ENCODE measurements at regions not wholly inside any gene's neighbourhood (a gene's known extent, or its start where the extent isn't known, plus 50 kb on each side); places are given as distances from the start of the nearest gene placed in this dataset.

DNA sequence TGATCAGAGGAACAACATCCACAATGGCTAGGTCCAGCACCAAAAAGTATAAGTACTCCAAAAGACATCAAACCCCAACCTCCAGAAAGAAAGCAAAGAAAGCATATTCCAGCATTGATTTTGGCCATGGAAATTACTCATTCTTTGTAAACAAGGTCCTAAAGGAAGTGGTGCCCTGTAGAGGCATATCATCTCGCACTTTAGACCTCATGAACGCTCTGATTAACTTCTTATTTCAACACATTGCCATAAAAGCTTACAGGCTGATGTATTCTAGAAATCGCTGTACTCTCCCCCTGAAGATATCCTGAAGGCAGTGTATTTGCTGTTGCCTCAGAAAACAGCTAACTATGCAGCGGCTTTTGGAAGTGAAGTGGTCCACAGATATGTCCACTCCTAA lies 82.7 kb upstream of the TNPO1 start:
- TF ChIP-seq, protein P1, sequence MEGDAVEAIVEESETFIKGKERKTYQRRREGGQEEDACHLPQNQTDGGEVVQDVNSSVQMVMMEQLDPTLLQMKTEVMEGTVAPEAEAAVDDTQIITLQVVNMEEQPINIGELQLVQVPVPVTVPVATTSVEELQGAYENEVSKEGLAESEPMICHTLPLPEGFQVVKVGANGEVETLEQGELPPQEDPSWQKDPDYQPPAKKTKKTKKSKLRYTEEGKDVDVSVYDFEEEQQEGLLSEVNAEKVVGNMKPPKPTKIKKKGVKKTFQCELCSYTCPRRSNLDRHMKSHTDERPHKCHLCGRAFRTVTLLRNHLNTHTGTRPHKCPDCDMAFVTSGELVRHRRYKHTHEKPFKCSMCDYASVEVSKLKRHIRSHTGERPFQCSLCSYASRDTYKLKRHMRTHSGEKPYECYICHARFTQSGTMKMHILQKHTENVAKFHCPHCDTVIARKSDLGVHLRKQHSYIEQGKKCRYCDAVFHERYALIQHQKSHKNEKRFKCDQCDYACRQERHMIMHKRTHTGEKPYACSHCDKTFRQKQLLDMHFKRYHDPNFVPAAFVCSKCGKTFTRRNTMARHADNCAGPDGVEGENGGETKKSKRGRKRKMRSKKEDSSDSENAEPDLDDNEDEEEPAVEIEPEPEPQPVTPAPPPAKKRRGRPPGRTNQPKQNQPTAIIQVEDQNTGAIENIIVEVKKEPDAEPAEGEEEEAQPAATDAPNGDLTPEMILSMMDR (IDR thresholded peaks at IDR 0.05; ENCODE audit: low read depth, low read length, poor library complexity, severe bottlenecking) = no peak
- no peak for TF ChIP-seq EZH2phosphoT487 (IDR thresholded peaks at IDR 0.05; ENCODE audit: borderline replicate concordance, low read length)
